Activated naive CD4-positive, alpha-beta T cell treated with anti-CD3 and anti-CD28 coated beads, Interleukin-2, amount 50 U/mL, for 72 hours (primary cell): ENCODE measurements at regions not wholly inside any gene's neighbourhood (a gene's known extent, or its start where the extent isn't known, plus 50 kb on each side); places are given as distances from the start of the nearest gene placed in this dataset.

Source experiments
- ATAC-seq, 2 donors: fragments of 150-1000 bp; cut with Tn5 transposase; 2 replicates each; pipeline ENCODE4 v1.10.0; 2021; ENCODE audit warnings: mild to moderate bottlenecking in 2 of 2, moderate library complexity in 2 of 2
- DNase-seq, 2 donors: peaks; one replicate each; pipeline ENCODE4 v3.0.0; 2021 to 2022; ENCODE audit warnings: low spot score in 2 of 2
- H3K27ac Mint-ChIP-seq, 2 donors: one replicate each; pipeline ENCODE4 v1.8.0; 2022; ENCODE audit warnings: mild to moderate bottlenecking in 2 of 2, mixed read lengths in 2 of 2
- H3K36me3 Mint-ChIP-seq, 2 donors: one replicate each; pipeline ENCODE4 v1.8.0; 2022; ENCODE audit warnings: mixed read lengths in 2 of 2
- H3K9me3 Mint-ChIP-seq, 2 donors: one replicate each; pipeline ENCODE4 v1.8.0; 2022; ENCODE audit warnings: mixed read lengths in 2 of 2

DNA sequence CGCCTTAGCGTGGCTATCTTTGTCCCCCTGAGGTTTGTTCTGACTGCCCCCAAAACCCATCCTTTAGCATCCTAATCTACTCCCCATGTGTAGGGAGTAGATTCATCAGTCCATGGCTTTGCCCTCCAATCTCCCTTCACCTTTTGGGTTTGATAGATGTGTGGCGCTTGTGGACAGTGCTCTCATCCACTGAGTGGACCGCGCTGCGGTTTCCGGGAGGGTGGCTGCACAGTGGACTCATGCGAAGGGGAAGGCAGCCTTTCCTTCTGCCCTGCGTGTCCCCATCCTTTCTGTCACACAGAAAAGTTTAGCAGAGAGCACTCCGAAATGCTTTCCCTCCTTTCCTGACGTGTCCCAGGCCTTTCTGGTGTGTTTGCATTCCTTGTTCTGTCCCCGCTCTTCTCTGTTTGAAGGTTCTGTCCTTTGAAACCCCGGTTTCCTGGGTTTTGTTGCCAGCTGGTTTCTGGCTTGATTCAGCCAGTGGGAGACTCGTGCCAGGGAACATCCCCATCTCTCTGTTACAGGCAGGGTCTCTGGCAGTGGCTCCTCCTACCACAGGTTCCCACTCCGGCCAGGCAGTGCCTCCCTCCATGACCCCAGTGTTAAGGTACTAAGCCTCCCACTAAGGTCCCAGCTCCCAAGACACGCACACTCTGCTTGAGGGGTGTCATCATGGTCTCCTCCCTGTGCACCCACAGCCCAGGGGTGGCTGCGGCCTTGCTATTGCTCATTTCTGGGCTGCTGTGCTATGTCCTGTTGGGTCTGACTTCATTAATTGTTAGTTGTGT lies 547.7 kb upstream of the DPP6 start:
- Mint-ChIP-seq H3K27ac (no peak overlapping the region), H3K9me3 (peaks cover 4 to 15% of the 10 kb centered on the region in 2 donors), H3K36me3 (no peaks in the 10 kb centered on the region)
- DNase-seq, result no peak
- ATAC-seq, result peak in 1 of 2 donors; percentile 32

DNA sequence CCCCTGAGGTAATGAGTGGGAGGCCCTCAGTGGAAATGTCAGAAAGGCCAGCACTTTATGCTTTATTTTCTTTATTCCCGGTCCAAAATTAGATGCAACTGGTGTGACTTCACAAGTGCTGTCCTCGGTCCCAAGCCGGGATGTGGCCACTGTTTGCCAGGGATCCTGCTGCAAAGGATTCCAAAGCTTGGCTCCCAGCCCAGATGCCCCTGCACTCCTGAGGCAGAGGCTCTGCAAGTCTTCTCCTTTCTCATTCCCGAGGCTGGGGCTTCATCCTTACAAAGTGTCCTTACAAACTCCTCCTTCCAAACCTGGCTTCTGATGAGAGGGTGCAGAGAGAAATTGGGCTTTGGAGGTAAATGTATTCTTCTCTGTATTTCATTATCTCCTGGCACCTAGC lies 544.3 kb upstream of the DPP6 start:
- Mint-ChIP-seq H3K36me3 (no peaks in the 10 kb centered on the region), H3K27ac (no peak overlapping the region), H3K9me3 (peaks cover 4 to 5% of the 10 kb centered on the region in 2 donors)
- DNase-seq (no peak), ATAC-seq (no peak)

DNA sequence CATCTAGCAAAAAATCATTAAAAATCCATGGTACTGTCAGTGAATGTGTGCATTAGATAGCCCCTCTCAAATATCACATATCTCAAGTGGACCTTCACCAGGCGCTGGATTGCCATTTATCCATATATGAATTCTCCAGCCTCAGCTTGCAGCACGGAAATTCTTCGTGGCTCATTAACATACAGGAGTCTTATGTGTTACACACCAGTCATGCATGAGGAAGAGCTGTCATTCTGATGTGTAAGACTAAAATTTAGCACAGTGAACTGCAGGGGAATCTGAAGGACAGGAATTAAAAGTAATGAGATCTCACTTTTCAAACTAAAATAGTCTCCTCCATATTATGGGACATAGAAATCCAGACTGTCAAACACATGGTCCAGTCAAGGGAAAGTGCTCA lies 542.4 kb upstream of the DPP6 start:
- no peak for DNase-seq
- no peaks in the 10 kb centered on the region for H3K36me3 Mint-ChIP-seq
- H3K27ac Mint-ChIP-seq, result no peak overlapping the region
- no peak for ATAC-seq
- peaks cover 4 to 10% of the 10 kb centered on the region in 2 donors for H3K9me3 Mint-ChIP-seq

DNA sequence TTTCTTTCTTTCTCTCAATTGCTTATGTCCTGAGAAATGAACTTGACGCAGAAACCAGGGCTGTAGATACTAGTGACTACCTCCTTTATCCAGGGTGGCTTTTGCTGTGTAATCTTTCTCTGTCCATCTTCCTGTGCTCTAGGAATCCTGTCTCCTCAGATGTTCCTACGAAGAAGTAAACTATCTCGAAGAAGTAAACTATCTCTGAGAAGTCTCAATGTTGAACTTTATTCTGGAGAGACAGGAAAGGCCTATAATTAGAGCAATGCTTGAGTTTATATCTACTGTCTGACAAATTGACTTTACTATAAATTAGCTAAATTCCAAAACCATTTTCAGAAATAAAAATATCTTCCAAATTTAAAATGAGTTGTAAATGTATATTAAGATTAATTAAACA lies 541.5 kb upstream of the DPP6 start:
- H3K9me3 Mint-ChIP-seq, result peaks cover 7 to 10% of the 10 kb centered on the region in 2 donors
- no peaks in the 10 kb centered on the region for H3K36me3 Mint-ChIP-seq
- no peak for DNase-seq
- no peak for ATAC-seq
- no peak overlapping the region for H3K27ac Mint-ChIP-seq

DNA sequence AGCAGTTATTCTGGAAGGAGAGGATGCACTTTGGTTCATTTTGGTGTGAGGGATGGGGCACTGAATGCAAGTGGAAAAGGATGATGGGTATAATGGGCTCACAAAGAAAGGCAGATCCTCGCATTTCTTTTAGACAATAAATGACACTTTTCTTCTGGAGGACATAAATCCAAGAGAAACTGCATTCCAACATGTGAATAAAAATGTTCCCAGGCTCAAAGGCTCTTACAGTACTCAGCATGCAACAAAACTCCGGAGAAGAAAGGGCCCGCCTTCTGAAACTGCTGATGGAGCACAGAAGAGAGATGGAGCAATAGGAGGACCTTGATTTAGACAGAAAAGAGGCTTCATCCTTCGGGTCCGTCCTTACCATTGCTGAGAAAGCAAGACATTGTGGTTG lies 538.2 kb upstream of the DPP6 start:
- Mint-ChIP-seq H3K9me3 (peaks cover 14 to 22% of the 10 kb centered on the region in 2 donors), H3K36me3 (peaks cover 0 to 13% of the 10 kb centered on the region in 2 donors), H3K27ac (no peak overlapping the region)
- no peak for DNase-seq
- no peak for ATAC-seq

DNA sequence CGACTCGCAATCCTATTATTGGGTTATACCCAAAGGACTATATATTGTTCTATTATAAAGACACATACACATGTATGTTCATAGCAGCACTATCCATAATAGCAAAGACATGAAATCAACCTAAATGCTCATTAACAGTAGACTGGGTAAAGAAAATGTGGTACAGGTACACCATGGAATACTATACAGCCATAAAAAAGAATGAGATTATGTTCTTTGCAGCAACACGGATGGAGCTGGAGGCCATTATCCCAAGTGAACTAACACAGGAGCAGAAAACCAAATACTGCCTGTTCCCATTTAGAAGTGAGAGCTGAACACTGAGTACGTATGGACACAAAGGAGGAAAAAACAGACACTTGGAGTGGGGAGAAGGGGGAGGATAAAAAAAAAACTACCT lies 536.8 kb upstream of the DPP6 start:
- Mint-ChIP-seq H3K9me3 (peaks cover 10 to 22% of the 10 kb centered on the region in 2 donors), H3K36me3 (peaks cover 0 to 13% of the 10 kb centered on the region in 2 donors), H3K27ac (no peak overlapping the region)
- no peak for ATAC-seq
- DNase-seq, result no peak

DNA sequence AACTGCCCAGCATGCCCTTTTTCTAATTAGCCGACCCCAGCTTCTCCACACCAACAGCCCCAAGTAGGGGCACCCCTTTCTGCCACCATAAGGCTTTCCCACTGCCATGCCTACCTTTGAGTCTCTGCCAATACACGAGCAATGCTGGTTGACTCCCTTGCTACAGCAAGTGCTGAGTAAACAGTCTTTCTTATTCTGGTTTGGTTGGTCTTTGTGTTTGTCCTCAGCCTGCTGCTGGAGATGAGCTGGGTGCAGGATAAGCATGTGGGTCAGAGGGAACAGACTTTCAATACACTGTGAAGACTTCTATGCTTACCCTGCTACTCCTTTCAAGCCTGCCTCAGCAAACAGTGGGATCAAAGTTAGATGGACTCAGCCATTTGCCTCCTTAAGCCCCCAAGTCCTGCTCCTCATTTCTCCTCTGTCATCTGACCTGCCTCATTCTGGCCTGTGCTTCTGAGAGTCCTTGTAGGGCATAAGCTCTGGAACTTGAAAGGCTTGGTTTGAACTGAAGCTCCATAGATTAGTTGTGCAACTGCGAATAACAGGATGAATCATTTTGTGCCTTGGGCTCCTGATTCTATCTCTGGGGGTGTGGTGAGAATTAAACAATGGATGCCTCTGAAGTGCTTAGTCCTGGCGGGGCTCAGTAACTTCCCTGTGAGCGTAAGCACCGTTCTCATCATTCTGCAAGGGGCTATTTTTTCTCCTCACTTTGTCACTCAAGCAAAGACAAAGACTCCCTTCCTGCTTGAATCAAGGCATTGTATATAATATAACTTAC lies 533.8 kb upstream of the DPP6 start:
- ATAC-seq, result no peak
- Mint-ChIP-seq H3K27ac (no peak overlapping the region), H3K36me3 (peaks cover 0 to 13% of the 10 kb centered on the region in 2 donors), H3K9me3 (peaks cover 10 to 22% of the 10 kb centered on the region in 2 donors)
- no peak for DNase-seq

DNA sequence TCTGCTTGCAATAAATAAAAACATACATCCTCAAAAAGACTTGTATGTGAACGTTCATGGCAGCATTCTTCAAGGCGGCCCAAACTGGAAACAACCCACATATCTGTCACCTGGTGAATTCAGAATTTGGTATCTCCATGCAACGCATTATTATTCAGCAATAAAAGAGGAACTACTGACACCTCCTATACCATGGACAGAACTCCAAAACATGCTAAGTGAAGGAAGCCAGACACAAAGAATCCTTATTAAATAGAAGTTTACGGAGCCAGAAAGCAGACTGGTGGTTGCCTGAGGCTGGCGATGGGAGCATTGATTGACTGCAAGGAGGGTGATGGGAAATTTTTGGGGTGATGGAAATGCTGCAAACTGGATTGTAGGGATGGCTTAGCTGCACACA lies 530.8 kb upstream of the DPP6 start:
- Mint-ChIP-seq H3K9me3 (peaks cover 7 to 18% of the 10 kb centered on the region in 2 donors), H3K36me3 (peaks cover 0 to 13% of the 10 kb centered on the region in 2 donors), H3K27ac (no peak overlapping the region)
- ATAC-seq (no peak), DNase-seq (no peak)

DNA sequence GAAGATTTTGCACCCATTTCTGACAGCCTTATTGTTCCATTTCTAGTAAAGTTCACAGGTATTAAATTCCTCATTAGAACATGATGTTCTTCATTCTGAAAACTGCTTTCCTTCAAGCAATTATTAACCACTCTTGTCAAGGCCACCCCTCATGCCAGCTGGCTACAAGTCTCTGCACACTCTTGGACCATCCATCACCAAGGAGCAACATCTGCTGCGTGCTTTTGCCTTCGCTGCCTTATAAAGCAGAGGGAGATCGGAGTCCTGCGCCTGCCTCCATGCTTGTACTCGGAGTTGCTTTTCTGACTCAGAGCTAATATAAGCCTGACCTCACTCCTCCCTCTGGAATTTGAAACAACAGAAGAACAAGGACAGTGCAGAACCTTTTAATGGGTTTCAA lies 529.9 kb upstream of the DPP6 start:
- H3K27ac Mint-ChIP-seq, result no peak overlapping the region
- H3K9me3 Mint-ChIP-seq, result peaks cover 7 to 22% of the 10 kb centered on the region in 2 donors
- no peak for ATAC-seq
- no peak for DNase-seq
- peaks cover 0 to 13% of the 10 kb centered on the region in 2 donors for H3K36me3 Mint-ChIP-seq

DNA sequence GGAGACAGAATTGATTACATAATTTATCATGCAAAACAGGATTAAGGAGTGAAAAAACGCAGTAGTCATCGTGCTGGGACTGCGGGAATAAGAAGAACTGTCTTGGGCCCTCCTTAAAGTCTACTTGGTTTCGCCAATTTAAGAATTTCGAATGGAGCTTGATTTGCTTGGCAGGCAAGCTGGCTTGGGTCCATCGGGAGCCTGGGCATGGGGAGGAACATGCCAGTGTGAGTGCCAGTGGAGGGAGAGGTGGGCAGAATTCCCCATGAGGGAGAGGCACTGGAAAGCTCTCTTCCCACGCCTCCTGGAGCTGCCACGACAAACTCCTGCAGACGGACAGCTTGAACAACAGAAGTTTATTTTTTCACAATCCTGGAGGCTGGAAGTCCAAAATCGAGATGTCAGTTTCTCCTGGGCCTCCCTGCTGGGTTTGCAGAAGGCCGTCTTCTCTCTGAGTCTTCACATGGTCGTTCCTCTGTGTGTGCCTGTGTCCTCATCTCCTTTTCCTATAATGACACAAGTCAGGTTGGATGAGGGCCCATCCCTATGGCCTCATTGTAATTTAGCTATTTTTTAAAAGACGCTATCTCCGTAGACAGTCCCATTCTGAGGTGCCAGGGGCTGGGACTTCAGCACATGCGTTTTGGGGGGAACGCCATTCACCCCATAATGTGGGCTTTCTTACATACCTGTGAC lies 528.7 kb upstream of the DPP6 start:
- peaks cover 12 to 21% of the 10 kb centered on the region in 2 donors for H3K9me3 Mint-ChIP-seq
- no peak overlapping the region for H3K27ac Mint-ChIP-seq
- H3K36me3 Mint-ChIP-seq, result peaks cover 0 to 3% of the 10 kb centered on the region in 2 donors
- DNase-seq (no peak), ATAC-seq (no peak)

DNA sequence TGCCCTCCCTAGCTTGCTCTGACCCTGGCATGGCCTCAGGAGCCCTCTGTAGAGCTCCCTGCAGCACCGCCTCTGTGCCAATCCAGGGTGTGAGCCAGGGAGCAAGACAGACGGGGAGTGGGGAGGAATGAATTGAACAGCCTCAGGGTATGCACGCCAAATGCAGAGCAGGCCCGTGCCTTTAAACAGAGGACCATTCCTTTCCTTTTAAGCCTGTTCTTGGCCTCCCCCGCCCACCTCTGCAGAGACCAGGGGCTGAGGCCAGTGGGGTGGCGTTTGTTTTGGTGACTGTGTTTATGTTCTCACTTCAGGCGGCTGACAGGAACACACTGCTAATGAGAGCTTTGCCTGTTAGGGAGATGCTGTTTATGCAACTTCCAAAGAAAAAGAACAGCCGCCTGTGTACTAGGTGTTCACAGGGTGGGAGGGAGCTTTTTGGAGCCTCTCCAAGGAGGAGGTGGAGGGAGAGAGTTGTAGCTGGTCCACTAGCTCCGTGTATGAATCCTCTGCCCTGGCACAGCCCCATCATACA lies 528.1 kb upstream of the DPP6 start:
- Mint-ChIP-seq H3K36me3 (no peaks in the 10 kb centered on the region), H3K27ac (no peak overlapping the region), H3K9me3 (peaks cover 10 to 19% of the 10 kb centered on the region in 2 donors)
- DNase-seq (no peak), ATAC-seq (no peak)

DNA sequence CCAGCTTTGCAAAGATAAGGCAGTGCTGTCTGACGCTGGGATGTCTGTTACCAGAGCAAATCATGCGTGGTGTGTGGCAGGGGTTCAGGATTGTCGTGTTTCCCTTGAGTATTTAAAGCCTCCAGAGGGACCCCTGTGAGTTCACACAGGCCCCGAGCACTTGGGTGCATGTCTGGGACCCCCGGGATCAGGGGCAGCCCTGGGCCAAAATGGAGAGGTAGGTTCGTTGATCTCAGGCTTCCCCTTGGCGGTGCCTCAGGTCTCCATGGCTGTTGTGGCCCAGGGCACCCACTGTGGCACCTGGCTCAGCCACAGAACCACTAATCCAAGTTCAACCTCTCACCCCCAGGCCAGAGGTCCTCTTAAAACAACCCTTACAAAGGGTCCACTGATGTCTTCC lies 523.1 kb upstream of the DPP6 start:
- ATAC-seq, result no peak
- DNase-seq, result no peak
- no peak overlapping the region for H3K27ac Mint-ChIP-seq
- peaks cover 6 to 8% of the 10 kb centered on the region in 2 donors for H3K36me3 Mint-ChIP-seq
- H3K9me3 Mint-ChIP-seq, result peaks cover 19 to 20% of the 10 kb centered on the region in 2 donors

DNA sequence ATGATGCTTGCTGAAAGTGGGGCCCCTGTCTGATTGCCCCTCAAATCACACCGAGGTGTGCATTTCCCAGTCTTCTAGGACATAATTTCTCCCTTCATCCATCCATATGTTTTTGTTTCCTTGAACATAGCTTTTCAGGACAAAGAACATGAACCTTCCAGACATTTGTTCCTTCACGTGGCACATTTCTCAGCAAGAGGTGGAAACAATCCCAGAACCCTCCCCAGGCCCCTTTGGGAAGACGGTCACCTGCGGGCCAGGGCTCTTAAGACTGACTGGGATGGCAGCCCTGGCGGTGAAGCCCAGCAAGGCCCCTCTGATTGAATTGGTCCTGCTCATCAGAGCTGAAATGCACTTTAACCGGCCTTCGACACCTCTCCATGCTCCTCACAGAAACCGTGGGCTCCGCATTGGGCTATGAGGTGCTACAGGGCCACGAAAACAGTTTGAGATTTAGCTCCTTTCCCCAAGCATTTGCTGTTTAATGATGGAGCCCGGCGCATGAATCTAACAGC lies 522.5 kb upstream of the DPP6 start:
- Mint-ChIP-seq H3K36me3 (peaks cover 6 to 8% of the 10 kb centered on the region in 2 donors), H3K27ac (no peak overlapping the region), H3K9me3 (peaks cover 19 to 20% of the 10 kb centered on the region in 2 donors)
- ATAC-seq, result no peak
- DNase-seq, result no peak

DNA sequence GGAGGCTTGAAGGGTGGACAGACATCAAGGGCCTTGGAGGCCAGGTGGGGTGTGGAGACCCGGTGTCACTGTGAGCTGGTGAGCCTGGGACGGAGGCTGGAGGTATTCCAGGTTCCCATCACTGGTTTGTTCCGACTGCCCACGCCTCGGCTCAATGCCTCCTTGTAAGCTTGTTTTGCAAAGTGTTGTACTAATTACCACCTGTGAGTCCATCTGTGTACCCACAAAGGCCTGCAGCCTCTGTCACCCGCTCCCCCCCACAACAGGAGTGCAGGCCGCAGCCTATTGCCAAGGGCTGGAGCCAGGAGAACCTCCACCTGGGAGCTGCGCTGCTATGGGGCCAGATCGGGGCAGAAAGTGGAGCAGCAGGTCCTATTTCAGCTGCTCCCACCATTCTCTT lies 521.8 kb upstream of the DPP6 start:
- DNase-seq (no peak), ATAC-seq (no peak)
- no peak overlapping the region for H3K27ac Mint-ChIP-seq
- peaks cover 6 to 8% of the 10 kb centered on the region in 2 donors for H3K36me3 Mint-ChIP-seq
- peaks cover 19 to 20% of the 10 kb centered on the region in 2 donors for H3K9me3 Mint-ChIP-seq

DNA sequence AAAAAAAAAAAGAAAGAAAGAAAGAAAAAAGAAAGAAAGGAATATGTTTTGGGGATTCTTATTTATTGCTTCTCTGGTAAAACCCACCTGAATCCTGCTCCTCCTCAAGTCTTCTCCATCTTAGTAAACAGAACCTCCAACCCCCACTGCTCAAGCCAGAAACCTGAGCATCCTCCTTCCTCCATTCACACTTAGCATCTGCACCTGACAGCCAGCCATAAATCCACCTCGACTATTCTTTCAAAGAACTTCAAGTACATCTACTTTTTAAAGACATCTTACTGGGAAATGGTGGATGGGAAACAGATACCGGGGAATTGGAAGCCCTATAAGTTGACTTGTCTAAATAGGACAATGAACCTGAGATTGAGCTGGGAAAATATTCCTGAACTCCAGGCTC lies 519.9 kb upstream of the DPP6 start:
- H3K9me3 Mint-ChIP-seq, result peaks cover 15 to 20% of the 10 kb centered on the region in 2 donors
- no peak for ATAC-seq
- H3K36me3 Mint-ChIP-seq, result peaks cover 6 to 8% of the 10 kb centered on the region in 2 donors
- no peak overlapping the region for H3K27ac Mint-ChIP-seq
- DNase-seq, result no peak

DNA sequence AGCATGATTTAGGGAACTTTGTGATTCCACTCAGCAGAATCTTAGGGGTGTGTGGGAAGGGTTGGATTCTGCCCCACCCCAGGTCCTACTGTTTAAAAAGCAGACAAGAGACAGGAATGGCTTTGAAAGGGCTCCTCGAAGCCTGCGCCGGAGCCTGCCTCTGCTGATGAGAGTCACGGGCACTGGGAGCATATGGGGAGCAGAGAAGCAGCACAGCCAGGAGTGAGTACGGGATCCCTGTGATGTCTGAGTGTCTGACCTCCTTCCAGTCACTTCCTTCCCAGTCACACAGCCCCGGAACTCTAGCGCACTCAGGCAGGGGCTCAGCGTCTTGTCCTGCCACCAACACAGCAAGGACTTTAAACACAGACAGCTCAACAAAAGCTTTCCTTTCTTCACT lies 514.9 kb upstream of the DPP6 start:
- DNase-seq (no peak), ATAC-seq (no peak)
- Mint-ChIP-seq H3K27ac (no peak overlapping the region), H3K36me3 (no peaks in the 10 kb centered on the region), H3K9me3 (peaks cover 4 to 6% of the 10 kb centered on the region in 2 donors)

DNA sequence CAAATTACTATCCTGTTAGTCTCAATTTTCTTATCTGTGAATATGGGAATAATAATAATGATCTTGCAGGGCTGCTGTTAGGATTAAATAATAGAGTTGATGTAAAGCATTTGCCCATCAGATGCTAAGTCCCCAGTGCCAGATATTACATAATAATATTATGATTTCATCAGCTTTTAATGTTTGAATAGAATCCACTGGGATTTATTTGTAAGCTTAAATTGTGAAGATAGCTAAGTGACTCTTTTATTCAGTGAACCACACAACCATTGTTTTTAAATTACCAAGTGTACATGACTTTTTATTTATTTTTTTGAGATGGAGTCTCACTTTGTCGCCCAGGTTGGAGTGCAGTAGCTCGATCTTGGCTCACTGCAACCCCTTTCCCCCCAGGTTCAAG lies 510.3 kb upstream of the DPP6 start:
- DNase-seq (no peak), ATAC-seq (no peak)
- Mint-ChIP-seq H3K36me3 (no peaks in the 10 kb centered on the region), H3K27ac (no peak overlapping the region), H3K9me3 (peaks cover 9 to 14% of the 10 kb centered on the region in 2 donors)
